Middle frontal gyrus (tissue), 1 donor: ENCODE measurements at regions not wholly inside any gene's neighbourhood (a gene's known extent, or its start where the extent isn't known, plus 50 kb on each side); places are given as distances from the start of the nearest gene placed in this dataset.
"Not testable (repeated sequence)": the region's sequence is repeated elsewhere in the genome, so short reads cannot be mapped to it uniquely, and the experiment has no call there.

Experiments
- DNase-seq: peaks from one replicate; pipeline ENCODE4 v3.0.0-alpha.2; 2015; ENCODE audit warnings: low spot score; ENCODE audit errors: extremely low spot score

DNA sequence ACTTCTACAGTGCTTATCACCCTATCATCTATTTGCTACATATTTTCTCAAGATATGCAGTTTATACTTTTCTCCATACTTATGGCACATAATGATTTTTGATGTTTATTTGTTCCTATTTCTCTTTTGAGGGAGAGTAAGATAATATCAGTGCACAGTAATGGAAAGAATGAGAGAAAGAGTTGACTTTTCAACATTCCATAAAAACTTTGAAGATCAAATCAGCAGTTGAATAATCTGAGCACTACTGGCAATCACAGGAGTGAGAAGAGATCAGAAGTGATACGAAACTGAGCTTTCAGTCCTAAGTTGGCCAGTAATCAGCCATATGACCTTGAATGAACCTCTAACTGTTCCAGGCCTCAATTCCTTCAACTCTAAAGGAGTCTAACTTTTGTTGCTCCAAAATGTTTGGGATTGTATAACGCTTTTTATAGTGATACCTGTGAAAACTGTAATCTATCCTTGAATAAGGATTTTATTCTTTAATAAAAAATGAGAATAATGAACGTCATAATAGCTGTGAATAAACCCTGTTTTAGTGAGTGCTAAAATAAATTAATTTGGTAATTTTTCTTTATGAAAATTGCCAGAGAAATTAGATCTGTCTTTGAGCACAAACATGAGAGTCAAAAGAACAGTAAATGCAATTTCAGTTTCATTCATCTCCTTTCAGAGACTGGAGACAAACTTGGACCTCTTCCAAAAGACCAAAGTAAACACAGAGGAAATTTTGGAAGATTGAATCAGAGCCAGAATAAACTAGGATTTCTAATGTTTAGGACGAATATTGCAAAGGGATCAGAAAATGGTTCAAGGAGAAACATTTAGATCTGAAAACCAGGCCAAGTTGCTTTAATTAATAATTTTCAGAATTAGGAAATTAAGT is 309.9 kb downstream of the ADGRL2 start:
- DNase-seq: no peak

DNA sequence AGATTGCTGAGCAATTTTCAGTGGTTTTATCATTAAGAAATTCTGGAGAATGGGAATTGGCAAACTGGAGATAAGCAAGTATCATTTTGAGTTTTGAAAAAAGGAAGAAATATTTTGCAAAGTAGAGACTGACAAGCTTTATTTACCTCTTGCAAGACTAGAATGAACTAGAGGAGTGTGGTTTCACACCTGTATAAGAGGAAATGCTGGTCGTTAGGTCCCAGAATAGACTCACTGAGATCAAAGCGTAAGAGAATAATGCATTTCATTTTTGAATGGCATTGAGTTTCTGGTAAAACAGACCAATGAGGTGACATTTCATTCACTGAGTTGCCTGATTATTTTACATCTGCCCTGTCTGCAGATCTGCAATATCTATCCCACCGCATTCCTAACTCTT is 308.1 kb downstream of the ADGRL2 start:
- no peak for DNase-seq

DNA sequence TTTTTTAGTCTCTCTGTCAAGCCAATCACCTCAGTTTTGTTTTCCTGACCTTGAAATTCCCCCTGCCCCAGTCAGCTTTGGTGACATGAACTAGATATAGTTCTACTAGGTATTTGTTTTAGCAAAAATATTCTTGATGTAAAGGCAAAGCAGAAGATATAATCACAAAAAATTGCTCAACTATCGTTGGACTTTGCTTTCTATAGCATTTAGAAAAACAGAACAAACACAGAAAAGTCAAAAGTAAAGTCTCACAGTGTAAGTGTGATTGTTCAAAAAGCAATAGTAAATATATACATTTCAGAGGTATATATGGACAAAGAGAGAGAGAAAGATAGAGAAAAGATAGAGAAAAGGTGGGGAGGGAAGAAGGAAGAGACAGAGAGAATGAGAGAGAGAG is 305.9 kb downstream of the ADGRL2 start:
- no peak for DNase-seq

DNA sequence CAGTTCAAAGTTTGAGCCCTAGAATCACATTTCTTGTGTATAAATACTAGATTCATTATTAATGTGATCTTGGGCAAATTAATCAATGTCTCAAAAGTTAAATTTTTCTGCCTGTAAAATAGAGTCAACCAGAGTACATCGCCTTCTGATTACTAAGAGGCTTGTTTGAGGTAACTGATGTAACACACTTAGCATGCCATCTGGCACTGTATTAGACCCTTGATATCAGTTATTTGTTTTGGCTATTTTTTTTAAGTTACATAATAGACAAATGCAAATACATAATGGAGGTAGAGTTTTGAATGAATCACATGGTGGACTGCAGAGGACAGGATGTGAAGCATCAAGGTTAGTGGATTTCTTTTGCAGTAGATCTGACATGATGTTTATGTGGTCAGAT is 298.4 kb downstream of the ADGRL2 start:
- DNase-seq: no peak

DNA sequence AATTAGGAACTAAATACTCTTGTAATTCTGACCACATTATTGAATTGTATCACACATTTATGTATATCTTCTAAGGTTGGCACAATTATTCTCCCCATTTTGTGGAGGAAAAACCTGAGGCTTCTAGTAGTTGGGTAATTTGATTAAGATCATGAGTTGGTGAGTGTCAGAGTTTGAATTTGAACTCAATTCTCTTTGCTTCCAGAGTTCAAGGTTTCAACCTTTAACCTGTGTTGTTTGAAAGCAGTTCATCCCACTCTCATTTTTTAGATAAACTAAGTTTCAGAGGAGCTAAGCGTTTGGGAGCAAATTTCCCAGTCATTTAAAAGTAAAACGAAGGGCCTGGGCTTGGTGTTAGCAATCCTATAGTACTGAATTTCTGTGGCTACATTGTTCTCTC is 293.4 kb downstream of the ADGRL2 start:
- no peak for DNase-seq

DNA sequence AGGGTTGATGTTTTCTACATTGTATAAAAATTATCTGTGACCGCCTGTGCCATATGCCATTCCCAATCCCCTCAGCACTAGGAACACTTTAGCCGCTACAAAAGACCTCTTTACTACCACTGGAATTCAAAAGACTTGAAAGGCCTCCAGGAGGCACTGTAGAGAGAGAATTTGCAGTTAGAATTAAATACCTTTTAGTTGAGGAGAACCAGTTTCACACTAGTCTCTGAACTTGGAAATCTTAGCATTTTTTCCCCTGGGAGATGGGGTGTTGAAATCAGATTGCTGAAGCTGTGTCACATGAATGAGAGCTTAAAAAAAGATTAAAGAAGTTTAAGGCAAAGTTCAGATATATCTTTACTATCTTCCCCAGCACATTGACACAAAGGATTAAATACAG is 291.0 kb downstream of the ADGRL2 start:
- no peak for DNase-seq

DNA sequence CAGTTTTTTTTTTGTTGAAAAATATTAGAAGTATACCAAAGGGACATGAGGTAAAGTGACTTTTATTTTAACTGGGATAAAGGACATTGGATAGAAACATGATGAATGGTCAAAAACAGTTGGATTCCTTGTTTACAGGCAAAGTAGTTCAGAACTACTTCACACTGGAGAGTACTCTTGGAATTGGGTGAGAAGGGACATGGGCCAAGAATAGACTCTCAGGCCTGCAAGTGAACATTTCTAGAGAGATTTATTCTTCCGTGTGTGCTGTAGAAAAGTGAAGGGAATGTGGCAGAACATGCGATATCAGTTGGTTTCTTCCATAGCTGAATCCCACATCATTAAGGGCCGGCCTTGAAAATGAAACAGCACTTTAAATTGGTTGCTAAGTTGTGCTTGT is 290.5 kb downstream of the ADGRL2 start:
- DNase-seq: no peak

DNA sequence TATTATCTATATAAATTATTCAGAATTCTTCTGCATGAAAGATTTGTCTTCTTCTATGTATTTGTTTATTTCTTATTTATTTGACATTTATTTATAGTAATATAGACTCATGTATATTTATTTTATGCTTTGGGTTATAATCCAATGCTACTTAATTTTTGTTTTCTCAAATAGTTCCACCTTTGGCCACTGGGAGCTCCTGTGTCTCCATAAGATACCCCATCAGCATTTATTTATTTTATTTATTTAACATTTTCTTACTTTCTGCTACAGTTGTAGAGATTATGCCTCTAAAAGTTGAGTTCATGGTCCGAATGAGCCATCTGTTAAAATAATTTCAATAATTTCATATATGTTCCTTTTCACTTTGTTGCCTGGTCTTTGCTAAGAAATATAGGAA is 289.4 kb downstream of the ADGRL2 start:
- DNase-seq: no peak

DNA sequence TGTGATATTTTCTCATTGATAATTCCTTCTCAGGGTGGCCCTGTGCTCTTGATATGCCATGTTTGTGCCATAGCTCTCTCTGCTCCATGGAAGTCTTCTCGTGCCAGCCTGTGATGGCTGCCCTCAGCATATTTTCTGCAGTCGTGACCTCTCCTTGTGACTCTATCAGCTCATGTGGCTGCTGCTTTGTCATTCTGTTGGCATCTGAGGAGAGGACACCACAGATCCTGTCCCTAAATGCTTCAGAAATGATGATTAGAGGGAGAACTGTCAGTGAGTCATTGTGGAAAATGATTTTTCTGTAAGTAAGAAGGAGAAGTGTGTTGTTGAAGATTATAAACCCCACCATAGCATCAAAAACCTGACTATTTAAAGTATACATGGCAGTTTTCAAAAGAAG is 286.0 kb downstream of the ADGRL2 start:
- no peak for DNase-seq

DNA sequence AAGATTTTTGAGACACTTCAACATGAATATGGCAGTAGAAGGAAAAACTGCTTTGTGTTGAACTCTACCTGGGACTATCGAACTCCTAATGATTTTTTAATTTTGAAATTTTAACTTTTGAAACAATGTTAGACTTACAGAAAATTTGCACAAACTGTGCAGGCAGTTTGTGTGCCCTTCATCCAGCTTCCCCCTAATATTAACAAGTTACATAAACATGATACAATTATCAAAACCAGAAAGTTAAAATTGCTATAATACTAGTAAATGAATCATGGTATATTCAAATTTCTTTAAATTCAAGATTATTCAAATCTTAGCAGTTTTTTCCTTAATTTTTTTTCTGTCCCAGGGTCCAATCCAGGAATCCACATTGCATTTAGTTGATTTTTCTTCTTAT is 278.9 kb downstream of the ADGRL2 start:
- no peak for DNase-seq

DNA sequence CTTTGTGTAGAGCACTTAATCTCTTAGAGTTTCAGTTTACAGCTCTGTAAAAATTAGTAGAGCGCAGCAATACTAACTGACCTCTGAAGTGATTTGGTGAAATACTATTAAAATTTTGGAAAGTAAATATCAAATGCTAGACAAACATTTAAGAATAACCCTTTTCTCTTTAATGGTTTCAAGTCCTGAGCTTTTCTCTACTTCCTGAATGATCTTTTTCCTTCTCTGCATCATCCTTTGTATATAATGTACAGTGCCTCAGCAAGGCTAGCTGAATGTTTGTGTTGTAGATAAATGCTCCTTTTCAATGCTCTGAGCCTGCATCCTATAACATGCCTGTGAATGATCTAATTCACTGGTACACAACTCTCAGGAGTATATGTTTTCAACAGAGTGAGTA is 272.9 kb downstream of the ADGRL2 start:
- no peak for DNase-seq

DNA sequence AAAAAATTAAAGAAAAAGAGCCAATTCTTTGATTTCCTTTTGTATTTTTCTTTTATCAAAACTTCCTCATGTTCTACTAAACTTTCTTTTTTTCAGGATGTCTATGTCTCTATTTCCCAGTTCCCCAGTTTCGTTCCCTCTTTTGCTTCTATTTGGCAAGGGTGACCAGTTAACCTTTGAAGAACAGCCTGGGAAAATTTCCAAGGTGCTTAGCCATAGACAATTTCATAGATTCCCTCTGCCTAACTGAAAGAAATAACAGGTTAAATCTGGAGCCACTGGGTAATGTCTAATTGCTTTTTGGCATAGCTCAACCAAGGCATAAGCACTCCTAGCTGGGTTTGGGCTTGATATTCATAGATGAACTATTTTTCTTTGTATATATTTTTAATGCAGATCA is 272.3 kb downstream of the ADGRL2 start:
- no peak for DNase-seq

DNA sequence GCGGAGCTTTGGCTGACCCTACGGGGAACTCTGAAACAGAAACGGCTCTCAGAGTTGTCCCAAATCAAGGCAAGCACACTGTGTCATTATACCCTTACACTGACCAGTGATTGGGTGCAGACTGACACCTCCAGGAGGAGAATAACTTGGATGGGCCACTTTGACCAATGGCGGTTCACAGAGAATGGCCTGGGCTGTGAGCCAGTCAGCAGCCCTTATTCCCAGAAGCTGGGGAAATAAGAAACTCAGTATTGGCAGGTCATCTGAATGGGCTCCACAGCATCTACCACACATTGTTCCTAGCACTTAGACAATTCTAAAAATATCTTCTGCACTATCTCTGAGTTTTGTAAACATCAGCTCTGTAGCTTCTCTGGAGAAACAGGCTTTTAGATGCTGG is 265.2 kb downstream of the ADGRL2 start:
- no peak for DNase-seq

DNA sequence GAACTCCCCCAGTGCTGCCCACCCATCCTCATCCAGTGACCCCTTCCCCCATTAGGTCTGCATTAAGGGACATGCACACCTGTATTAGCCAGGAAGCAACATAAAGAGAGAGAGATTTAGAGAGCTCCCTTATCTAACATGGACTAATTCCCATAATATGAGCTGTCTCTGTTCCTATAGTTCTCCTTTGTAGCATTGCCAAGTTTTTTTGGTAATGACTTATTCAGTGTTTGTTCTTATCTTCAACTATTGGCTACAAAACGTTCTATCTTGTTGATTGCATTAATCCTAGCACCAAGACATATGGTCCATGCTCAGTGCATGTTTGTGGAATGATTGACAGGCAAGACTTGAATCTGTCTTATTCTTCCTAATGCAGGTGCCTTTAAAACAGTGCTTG is 264.0 kb downstream of the ADGRL2 start:
- DNase-seq: no peak

DNA sequence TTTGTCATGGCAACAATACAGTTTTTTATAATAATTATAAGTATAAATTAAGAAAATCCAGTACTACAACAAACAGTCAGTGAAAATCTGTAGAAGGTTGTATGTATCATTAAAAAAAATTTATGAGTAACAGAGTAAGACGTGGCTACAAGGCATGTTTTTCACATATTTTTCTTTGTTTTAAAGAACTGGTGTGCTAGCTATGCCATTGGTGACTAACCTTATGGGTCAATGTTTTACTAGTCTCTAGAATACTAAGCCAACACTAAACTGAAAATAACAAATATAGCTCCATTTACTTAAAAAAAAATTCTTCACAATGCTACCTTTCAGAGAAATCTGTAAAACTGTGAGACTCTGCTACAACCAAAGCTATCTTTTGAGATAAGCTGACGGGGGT is 261.5 kb downstream of the ADGRL2 start:
- no peak for DNase-seq

DNA sequence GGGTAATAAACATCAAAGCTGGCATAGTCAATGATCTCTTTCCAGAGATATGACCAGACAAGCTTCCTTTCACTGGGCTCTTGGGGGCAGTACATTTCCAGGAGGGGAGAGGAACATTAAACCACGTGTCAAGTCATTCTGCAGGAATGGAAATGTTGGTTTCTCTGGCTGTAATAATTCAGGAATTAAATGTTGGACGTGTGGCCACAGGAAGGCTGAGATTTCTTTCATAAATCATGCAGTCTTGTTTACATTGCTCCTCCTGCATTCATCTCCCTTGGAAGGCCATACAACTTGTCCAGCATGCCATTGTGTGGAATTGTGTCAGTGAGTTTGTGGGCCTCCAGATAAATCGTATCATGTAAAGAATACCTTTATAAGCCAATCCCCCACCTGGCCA is 259.2 kb downstream of the ADGRL2 start:
- no peak for DNase-seq

DNA sequence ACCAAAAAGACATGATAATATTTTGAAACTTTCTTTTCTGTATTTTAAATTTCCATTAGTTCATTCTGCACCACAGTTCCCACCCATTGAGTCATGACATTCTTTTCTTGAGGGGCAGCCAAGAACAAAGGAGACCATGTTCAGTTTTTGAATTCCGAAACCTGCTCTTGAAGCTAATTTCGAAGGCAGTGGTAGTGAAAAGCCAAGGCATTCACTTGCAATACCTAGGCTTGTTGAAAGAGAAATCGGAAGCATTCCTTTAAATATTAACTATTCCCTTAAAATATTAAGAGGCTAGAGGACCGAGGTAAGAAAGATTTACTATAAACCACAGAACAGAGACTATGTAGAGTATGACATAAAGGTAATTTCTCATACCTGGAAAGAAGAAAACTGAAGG is 256.3 kb downstream of the ADGRL2 start:
- no peak for DNase-seq

DNA sequence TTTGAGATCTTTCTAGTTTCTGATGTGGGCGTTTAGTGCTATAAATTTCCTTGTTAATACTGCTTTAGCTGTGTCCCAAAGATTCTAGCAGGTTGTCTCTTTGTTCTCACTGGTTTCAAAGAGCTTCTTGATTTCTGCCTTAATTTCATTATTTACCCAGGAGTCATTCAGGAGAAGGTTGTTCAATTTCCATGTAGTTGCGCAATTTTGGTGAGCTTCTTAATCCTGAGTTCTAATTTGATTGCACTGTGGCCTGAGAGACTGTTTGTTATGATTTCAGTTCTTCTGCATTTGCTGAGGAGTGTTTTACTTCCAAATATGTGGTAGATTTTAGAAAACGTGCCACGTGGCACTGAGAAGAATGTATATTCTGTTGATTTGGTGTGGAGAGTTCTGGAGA is 254.6 kb downstream of the ADGRL2 start:
- DNase-seq: not testable (repeated sequence)

DNA sequence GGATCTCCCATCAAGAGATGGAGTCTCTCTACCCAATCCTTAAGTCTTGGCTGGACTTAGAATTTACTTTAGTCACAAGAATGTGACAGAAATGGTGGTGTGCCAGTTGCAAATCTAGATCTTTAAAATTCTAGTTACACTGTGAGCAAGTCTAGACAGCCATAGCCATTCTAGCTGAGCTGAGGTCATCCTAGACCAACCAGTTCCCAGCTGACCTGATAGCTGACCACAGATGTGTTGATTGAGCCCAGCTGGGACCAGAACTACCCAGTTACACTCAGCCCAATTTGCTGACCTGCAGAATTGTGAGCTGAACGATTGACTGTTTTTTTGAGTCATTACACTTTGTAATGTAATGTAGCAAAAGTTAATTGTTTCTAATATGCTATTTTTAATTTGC is 251.8 kb downstream of the ADGRL2 start:
- no peak for DNase-seq

DNA sequence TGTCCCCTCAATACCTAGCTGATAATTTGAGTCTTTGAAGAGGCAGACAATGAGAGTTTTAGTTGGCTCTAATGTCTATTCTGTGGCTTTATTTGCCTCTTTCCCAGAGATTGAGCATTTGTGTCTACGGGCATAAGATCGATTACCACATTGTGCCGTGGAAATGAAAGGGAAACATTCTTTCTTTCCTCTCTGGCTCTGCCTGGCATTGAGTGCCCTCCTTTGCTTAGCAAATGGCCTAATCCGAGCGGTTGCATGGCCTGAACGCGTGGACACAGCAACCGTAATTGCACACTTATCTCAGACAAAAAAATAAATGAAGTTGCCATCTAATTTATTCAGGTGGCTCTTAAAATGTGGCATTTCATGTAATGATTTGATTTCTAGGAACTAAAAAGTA is 247.9 kb downstream of the ADGRL2 start:
- DNase-seq: no peak

DNA sequence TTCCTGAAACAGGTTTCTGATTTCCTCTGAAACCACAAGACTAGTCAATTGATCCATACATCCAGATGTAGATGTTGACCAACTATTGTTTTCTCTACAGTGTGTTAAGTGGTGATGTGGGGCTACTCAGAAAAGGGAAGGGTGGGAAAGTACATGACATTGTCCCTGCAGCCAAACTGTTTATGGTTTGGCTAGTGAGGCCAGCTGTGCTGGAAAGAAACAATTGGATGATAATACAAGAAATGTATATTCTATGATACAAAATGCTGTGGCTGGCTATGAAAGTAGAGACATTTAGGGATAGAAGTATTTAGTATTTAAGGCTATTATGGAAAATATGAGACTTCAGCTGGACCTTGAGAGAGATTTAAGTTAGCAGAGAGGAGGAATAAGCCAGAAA is 244.5 kb downstream of the ADGRL2 start:
- DNase-seq: no peak

DNA sequence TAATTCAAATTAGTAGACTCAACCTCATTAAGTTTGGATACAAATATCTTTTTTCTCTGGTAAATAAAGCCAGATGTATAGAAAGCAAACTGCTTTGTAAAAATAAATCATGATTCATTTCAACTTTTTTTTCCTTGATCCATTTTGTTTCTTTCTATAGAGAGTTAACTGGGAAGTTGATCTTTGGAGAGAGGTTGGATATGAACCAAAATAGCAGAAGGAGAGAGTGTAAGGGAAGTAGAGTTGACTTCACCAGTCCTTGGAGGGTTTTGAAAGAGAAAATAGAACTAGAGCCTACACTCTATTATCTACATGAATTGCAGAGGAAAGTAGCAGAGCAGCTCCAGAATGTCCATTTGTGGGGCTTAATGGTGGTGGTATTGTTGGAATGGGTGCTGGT is 243.8 kb downstream of the ADGRL2 start:
- DNase-seq: no peak

DNA sequence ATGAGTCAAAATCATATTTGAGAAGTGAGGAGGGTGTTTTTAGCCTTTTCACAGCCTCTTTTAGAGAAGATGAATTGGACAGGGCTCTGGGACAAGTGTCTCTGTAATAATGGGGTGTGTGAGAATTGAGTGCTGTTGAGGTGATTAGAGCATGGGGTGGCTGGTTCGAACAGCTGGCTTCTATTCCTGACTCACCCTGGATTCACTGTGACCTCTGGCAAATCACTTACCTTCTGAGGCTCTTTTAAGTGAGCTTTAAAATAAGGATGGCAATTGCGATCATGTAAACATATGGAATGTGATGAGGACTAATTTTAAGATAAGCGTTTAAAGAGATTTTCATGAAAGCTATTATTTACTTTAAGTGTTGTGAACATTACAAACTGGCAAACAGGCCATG is 243.4 kb downstream of the ADGRL2 start:
- no peak for DNase-seq
